ENCODE measurements at regions not wholly inside any gene's neighbourhood (a gene's known extent, or its start where the extent isn't known, plus 50 kb on each side); places are given as distances from the start of the nearest gene placed in this dataset.

DNA sequence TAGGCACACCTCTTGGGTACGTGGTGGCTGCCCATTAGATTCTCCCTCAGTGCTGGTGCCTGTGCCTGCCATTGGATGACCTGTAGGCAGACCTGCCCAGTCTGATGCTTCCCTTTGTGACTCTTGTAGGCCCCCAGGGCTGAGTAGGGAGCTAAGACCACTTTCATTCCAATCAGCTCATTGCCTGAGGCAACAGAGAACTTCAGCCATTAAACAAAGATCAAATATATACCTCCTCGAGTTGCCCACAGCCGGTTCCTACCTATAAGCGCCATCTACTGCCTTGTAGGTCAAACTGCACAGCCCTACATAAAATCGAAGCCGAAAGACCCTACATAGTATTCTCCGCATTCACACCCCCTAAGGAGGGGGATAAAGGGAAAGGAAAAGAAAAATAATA is 184.6 kb downstream of the ETAA1 start:
- TF ChIP-seq, protein P1, sequence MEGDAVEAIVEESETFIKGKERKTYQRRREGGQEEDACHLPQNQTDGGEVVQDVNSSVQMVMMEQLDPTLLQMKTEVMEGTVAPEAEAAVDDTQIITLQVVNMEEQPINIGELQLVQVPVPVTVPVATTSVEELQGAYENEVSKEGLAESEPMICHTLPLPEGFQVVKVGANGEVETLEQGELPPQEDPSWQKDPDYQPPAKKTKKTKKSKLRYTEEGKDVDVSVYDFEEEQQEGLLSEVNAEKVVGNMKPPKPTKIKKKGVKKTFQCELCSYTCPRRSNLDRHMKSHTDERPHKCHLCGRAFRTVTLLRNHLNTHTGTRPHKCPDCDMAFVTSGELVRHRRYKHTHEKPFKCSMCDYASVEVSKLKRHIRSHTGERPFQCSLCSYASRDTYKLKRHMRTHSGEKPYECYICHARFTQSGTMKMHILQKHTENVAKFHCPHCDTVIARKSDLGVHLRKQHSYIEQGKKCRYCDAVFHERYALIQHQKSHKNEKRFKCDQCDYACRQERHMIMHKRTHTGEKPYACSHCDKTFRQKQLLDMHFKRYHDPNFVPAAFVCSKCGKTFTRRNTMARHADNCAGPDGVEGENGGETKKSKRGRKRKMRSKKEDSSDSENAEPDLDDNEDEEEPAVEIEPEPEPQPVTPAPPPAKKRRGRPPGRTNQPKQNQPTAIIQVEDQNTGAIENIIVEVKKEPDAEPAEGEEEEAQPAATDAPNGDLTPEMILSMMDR (conservative IDR thresholded peaks at IDR 0.05; ENCODE audit: low read depth, low read length): peak; percentile 56
- TF ChIP-seq EZH2 (IDR thresholded peaks at IDR 0.05; ENCODE audit: borderline replicate concordance, low read depth, low read length, poor library complexity, severe bottlenecking): no peak
